HG02943 (cell line): ENCODE measurements at regions not wholly inside any gene's neighbourhood (a gene's known extent, or its start where the extent isn't known, plus 50 kb on each side); places are given as distances from the start of the nearest gene placed in this dataset.

Experiments
- ATAC-seq: cut with Tn5 transposase; IDR thresholded peaks from one replicate; pipeline ENCODE4 v1.9.1; 2021; ENCODE audit warnings: mild to moderate bottlenecking, low read depth, moderate library complexity; ENCODE audit not compliant: unreplicated experiment

DNA sequence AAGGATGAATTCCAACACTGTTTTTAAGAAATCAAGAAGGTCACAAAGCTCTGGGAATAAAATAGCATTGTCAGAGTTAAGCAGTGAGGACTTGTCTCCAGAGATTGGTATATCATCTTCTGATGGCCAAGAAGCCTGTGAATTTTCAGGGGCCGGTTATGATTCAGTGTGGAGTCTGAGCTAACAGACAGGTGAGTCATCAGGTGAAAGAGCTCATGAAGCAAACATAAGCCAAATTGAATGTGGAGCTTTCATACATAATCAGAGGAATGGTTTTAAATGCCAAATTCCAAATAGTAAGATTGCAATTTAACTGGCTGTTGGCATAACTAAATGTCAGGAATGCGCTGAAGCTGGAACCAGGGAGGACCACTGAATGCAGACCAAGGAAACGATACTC is 494.2 kb downstream of the MTRR start:
- no peak for ATAC-seq

DNA sequence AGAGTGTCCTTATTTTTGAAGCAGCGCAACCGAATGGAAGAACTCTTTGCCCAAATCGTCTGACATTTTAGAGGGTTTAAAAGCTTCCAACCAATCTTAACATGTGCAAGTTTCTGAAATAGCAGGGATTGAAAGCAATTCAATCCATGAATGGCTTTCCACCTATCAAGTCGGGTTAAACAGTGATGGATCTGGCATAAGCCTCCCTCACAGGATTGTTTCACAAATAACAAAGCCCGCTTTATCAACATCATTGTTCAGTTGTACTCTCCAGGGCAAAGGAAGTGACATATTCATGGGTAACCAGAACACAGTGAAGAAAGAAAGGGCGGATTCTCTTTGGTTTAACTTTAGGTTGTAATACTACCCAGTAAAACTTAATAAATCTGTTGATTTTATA is 497.3 kb downstream of the MTRR start:
- no peak for ATAC-seq

DNA sequence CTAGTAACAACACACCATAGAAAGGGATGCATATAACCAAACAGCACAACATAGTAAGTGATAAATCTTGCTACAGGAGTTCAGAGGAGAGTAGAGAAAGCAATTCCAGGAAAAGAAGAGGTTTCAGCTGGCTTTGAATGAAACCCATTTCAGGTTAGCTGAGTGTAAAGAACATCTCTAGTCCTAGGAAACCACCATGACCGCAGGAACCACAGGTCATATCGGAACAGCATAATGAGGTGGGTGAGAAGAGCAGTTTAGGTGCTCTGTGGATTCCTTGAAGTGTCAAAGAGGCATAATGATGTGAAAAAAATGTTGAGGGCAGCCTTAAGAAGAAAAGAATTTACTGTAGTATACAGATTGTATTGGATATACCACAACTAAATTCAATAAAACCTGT is 507.5 kb downstream of the MTRR start:
- ATAC-seq, result no peak

DNA sequence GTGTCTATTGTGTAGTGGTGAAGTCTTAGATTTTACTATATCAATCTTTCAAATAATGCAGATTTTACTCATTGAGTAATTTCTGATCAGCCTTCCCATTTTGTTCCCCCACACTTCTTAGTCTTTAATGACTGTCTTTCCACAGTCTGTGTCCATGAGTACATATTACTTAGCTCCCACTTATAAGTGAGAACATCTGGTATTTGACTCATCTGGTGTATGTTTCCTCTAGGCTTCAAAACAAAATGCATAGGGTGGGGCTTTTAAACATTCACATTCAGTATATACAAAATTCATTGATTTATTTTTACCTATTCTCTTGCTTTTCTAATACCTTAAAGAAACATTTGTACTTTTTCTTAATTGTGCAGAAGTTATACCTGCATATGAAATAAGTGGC is 513.0 kb downstream of the MTRR start:
- no peak for ATAC-seq

DNA sequence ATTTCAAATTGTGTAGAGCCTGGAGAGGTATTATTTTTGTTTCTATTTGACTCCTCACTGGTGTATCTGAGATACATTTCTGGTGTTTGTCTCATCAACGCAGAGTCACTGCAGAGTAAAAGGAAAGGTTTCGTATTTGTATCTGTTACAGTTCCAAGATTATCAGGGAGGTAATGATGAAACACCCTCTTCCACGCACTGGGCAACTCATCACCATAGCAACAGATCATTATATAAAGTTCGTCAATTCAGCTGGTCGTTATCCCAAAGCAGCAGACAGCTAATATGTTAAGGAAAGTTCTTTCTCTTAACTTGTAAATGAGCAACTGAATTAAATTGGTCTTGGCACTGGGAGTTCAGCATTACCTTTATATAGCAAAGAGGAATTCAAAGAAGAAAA is 513.5 kb downstream of the MTRR start:
- ATAC-seq, result no peak

DNA sequence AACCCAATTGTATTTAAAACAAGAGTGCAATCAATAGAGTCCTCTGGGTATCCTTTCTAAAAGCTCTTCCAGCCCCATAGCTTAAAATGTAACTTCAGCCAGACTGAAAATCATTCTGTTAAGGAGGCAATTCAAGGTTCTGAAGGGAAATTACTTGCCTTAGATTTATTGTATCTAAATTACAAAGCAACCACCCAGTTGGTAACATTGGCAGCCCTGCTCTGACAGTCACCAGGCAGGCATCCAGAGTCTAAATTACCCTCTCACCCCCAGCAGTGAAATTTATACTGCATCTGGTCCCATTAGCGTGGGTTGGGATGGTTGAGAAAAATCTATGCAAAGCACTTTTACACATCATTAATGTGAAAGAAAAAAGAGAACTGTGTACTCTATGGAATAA is 514.7 kb downstream of the MTRR start:
- no peak for ATAC-seq

DNA sequence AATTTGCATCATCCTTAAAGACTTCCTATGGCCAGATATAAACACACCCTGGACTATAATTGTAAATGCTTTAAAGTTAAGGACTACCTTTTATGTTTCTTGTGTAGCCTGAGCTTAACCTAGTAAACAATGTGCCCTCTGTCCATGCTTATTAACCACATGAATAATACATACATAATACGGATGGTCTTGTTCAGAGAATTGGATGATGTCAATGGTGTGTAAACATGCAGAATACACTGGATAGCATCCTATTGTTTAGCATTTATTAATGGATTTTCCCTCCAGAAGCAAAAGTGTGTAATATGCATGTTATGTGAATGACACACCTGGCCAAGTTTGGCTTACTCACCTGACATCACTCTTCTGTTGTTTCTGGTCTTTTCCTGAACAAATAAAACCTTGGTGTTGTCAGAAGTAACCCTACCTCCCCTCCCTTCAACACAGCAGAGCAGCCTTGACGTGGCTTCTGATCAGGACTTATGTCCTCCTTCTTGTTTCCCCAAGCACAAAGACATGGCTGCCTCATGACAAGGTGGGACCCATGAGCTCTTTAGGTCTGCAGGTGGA is 517.9 kb downstream of the MTRR start:
- no peak for ATAC-seq

DNA sequence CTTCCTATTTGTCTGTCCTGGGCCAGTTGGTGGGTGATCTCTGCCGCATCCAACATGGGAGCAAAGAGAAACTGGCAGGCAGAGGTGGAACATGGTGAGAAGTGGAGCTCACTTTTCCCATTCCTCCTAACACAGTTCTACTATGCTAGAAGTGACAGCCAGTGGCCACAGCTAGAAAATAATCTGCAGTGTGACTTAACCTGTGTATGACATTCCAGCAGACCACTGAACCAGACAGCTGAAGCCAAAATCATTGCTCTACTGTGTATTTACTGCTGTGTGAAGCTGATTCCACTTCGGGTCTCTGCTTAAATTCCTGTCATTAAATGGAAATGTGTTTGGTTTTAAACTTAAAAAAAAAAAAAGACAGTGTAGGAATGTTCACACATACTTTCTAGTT is 523.0 kb downstream of the MTRR start:
- ATAC-seq, result no peak

DNA sequence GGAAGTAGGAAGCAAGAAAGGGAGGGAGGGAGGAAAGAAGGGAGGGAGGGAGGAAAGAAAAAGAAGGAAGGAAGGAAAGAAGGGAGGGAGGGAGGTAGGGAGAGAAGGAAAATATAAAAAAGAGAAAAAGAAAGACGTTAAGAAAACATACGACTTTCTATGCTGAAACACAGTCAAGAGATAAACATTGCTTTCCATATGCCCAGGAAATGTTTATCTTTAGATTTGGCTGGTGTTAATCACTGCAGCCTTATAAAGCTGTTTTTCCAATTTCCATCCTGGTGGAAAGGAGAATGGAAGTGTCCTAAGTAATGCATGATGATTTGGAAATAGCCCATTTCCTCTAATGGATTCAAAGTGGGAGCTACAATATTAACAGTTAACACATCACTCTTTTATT is 524.3 kb downstream of the MTRR start:
- no peak for ATAC-seq

DNA sequence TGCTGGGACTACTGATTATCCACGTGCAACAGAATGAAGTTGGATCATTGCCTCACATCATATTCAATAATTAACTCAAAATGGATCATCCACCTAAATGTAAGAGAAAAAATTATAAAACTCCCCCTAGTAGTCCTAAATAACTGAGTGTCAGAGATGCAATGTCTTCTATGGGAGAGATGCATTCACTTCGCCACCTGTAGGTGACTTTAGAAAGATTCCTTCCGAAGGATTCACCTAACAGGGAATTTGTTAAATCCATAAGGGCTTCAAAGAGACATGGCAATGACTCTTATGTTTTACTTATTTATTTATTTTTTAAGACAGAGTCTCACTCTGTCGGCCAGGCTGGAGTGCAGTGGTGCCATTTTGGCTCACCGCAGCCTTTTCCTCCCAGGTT is 526.0 kb downstream of the MTRR start:
- no peak for ATAC-seq

DNA sequence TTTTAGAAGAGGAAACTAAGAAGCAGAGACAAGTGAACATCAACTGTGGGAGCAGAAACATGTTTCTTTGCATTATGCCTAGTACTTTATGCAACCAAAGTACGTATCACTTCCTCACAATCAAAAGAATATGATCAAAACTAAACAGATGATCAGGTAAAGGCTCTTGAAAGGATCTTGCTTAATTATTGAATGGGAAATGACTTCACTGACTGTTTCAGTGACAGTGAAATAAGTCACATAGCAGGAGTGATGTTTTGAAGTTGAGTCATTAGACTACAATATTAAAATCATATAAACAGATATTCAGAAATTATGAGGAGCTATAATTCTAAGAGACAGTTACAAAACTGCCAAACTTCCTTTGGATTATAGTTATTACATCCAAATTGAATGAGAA is 527.3 kb downstream of the MTRR start:
- ATAC-seq, result no peak

DNA sequence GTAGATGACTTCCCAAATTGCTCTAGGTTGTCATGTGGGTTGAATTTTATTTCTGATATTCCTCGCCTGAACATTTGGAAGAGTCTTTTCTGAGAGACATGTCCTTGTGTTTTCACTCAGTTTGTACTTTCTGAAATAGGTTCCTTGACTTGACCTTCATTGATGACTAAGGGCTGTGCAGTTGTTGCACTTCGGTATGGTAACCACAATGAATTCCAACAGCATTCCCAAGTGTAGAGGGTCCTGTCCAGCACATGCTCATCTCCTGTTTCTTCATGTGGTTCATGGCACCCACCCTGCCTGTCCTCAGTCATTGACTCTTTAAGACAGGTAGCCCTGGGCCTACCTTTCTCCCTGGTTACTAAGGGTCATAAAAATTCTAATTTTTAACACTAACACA is 527.8 kb downstream of the MTRR start:
- ATAC-seq, result no peak

DNA sequence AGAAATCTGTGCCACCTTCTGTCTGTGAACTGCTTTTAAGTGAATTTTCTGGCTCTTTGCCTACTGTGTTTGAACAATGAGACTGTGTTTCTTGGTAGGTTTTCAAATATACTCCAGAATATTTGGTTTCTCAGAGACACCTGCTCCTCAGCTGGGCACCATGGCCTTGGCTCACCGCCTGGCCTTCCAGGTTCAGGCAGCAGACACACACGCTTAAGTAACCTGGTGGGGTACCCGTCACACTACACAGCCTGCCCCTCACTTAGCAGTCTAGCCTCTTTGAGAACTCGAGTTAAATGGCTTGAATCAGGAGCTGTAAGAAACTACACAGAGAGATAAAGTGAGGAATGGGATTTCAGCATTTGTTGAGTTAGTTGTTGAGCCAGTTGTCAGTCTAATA is 530.5 kb downstream of the MTRR start:
- ATAC-seq, result no peak

DNA sequence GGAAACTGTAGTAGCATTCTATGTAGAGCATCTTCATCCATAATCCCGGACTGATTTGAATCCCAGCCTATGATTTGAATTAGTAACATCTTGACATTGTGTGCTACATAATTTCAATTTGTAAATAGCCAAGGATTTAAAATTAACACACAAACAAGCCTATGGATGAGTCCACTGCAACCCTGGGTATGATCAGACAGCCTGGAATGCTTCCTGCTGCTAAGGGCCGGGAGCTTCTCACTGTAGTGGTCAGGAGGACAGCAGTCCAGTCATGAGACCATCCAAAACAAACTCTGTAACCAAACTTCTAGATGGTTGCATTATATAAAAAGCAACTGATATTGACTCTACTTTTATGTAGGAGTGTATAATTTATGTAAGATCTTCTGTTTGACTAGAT is 539.3 kb downstream of the MTRR start:
- no peak for ATAC-seq

DNA sequence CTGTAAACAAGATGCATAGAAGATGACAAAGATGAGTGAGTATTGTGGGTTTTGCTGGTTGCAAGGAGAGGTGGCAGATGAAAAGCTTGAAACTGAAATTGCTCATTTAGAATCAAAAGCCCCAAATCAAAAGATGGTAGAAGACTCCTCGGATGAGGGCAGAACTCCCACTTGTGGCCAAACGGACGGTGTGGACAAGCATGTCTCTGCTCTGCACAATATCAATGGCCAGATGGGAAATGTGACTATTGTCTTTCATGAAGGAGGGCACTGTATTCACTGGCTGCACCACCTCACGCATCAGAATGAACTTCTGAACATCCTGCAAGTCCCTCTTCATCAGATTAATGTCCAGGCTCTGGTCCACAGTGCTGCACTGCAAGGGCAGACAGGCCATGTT is 541.7 kb downstream of the MTRR start:
- ATAC-seq, result no peak

DNA sequence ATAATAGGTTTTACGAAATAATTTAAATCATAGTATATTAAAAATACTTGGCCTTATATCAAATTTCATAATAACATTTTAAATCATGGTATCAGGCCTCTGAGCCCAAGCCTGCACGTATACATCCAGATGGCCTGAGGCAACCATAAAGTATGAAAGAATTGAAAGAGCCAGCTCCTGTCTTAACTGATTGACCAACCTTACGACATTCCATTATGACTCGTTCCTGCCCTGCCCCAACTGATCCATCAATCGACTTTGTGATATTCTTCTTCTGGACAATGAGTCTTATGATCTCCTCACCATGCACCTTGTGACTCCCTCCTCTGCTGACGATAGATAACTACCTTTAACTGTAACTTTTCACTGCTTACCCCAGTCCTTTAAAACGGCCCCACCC is 545.0 kb downstream of the MTRR start:
- no peak for ATAC-seq

DNA sequence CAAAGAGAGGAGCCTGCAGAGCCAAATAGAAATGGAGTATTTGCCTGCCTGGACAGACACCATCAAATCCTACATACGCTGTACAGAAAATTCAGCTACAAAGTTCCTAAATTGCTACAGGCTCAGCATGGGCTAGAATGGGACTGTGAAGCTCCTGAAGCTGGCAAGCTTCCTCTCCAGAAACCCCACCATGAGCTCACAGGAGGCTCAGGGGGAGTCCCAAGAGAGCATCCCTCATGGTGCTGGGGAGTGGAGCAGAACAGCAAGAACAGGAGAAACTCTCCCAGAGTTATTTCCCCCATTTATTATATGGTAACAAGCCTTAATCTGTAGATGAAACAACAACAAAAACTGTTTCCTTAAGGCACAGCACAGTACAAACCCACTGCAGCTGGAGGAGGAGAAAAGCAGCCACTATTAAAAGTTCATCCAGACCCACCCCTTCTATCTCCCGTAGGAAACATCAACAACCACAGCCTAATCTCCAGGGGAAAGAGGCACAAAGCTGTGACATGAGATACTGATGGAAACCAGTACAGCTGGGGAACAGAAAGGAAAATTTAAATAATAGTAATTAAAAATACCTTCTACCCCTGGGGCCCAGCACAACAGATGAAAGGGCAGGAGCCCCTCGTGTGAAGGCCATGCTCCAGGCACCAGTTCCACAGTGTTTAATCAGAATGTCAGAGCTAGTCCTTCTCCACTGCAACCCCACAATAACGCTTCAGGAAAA is 548.5 kb downstream of the MTRR start:
- no peak for ATAC-seq

DNA sequence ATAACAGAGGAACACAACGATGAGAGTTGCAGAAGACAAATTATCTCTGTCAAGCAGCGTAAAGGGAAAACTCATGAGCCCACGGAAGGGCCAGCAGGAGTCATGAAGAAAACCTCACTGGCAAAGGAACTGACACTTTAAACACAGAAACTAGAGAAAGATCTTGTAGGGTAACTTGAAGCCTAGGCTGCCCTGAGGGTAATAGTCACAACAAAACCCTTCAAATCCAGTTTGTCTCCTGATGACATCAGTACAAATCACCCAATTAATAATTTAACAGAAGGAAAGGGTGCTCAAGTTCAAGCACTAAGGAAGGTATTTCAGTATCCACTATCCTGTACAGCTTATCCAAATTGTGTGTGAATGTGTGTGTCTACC is 549.1 kb downstream of the MTRR start:
- no peak for ATAC-seq

DNA sequence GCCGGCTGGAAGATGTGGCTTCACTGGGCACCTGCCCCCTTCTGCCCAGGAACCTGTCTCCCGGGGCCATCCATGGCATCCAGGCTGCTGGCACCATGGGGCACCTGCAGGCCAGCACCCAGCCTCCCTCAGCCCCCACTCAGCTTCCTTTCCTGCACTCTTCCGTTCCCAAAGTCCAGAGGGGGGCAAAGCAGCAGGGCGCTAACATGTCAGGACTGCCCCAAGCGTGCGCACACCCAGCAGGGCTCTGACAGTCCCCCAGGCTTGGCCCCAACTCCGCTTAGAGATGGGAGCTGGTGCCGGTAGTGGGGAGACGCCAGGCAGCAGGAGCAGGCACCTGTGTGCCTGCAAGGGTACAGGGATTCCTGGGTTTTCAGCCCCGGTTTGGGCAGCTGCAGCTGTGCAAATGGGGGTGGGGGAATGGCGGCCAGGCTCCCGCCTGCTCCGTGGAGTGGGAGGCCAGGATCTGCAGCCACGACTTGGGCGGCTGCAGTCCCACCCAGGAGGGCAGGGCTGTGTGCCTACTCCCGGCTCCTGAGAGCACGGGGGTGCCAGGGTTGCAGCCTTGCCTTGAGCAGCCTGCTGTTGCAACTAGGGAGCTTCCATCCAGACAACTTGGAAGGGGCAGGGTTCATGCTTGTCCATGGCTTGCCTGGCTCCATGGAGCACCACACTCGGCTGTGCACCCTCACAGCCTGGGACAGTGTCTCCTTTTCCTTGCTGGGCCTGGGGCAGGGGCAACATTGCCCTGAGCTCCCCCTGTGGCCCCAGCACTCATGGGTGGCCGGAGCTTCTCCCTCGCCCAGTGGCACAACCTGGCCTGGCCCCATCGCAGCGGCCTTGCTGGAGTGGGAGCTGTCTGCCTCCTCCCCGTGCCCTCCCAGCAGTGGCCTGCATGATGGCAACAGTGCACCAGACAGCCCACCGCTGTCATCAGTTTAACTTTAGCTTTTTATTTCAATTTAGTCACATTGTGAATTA is 561.1 kb downstream of the MTRR start:
- ATAC-seq, result no peak

DNA sequence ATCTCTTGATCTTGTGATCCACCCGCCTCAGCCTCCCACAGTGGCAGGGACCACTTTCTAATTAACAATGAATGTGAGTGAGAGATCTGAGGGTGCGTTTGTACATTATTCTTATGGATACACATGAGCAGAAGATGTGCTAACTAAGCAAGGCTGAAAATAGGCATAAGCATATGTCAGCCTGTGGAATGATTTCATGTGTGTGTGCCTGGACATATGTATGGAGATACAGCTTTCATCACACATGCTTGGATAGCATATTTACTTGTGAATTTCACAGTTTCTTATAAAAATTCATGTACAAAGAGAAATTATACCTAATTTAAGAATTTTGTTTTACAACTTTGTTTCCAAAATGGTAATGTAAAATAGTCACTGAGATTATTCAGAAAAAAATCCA is 565.6 kb downstream of the MTRR start:
- ATAC-seq, result no peak

DNA sequence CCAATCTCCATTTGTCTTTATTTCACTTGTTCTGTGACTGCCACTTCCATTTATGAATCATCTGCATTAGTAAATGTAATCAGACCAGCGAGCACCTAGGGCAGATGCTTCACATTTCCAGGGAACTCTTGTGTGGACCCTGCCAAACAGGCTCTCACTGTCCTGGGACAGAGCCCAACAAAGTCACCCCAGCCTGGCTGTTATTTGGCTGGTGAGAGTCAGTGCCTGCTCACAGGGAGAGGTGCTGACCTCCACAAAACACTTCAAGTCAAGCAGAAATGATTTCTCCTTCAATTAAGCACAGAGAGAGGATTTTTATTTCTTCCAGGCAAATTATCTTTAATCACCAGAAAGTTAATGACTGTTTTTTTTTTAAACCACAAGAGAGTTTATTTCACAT is 568.0 kb downstream of the MTRR start:
- no peak for ATAC-seq

DNA sequence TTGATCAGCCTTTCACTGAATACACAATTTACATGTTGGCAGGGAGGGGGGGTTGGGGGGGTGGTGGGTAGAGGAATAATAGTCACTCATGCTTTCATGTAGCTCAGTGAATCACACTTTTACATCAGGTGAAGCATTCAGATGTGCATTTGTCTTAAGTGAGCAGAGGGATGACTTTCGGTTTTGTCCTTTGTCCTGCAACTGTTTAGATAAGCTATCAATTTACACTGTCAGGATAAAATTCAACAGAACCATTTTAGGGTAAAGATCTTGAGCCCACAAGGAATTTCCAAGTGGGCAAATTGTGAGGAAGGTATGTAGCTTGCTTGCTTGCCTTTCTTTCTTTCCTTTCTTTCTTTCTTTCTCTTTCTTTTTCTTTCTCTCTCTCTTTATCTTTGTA is 576.2 kb downstream of the MTRR start:
- no peak for ATAC-seq
